Activated naive CD8-positive, alpha-beta T cell (primary cell): ENCODE measurements at regions not wholly inside any gene's neighbourhood (a gene's known extent, or its start where the extent isn't known, plus 50 kb on each side); places are given as distances from the start of the nearest gene placed in this dataset.
"Not testable (repeated sequence)": the region's sequence is repeated elsewhere in the genome, so short reads cannot be mapped to it uniquely, and the experiment has no call there.

Experiments
- H3K27ac Mint-ChIP-seq: one replicate; pipeline ENCODE4 v1.8.0; 2021; ENCODE audit warnings: mixed read lengths
- H3K27me3 Mint-ChIP-seq: one replicate; pipeline ENCODE4 v1.8.0; 2021; ENCODE audit warnings: mixed read lengths
- H3K36me3 Mint-ChIP-seq: one replicate; pipeline ENCODE4 v1.8.0; 2021; ENCODE audit warnings: mixed read lengths
- H3K4me1 Mint-ChIP-seq: one replicate; pipeline ENCODE4 v1.8.0; 2021; ENCODE audit warnings: low read depth, mixed read lengths
- H3K4me3 Mint-ChIP-seq: one replicate; pipeline ENCODE4 v1.8.0; 2021; ENCODE audit warnings: mild to moderate bottlenecking, mixed read lengths
- H3K9me3 Mint-ChIP-seq: one replicate; pipeline ENCODE4 v1.8.0; 2021; ENCODE audit warnings: low read depth, mixed read lengths

- no peaks in the 10 kb centered on the region for H3K27me3 Mint-ChIP-seq
- no peak overlapping the region for H3K4me3 Mint-ChIP-seq
- H3K36me3 Mint-ChIP-seq = peaks cover under 1% of the 10 kb centered on the region
- no peak overlapping the region for H3K27ac Mint-ChIP-seq
- H3K4me1 Mint-ChIP-seq = peaks cover 17% of the 10 kb centered on the region
- H3K9me3 Mint-ChIP-seq = peaks cover under 1% of the 10 kb centered on the region
Measured at GRCh38 chr12:91663744-91664143, 481.1 kb upstream of the DCN start.

DNA sequence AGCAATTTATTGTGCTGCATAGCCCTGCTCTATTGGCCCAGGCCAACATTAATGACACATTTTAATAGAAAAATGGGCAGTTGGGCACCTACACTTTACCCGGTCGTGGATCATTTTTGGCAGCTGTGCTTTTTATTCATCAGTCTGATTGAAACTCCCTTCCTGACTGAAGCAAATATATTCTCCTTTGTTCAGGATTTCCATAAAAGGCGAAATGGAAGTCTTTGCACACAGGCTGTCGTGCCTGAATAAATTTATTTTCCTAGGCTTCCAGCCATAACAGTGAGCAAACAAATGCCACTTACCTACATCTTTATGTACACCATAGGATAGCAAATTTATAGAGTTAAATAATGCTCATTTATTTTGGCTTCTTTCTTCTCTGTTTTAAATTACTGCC, 480.7 kb upstream of the DCN start:
- no peaks in the 10 kb centered on the region for H3K9me3 Mint-ChIP-seq
- no peaks in the 10 kb centered on the region for H3K36me3 Mint-ChIP-seq
- peaks cover 15% of the 10 kb centered on the region for H3K4me1 Mint-ChIP-seq
- H3K27ac Mint-ChIP-seq = no peak overlapping the region
- H3K4me3 Mint-ChIP-seq = no peak overlapping the region
- no peaks in the 10 kb centered on the region for H3K27me3 Mint-ChIP-seq

DNA sequence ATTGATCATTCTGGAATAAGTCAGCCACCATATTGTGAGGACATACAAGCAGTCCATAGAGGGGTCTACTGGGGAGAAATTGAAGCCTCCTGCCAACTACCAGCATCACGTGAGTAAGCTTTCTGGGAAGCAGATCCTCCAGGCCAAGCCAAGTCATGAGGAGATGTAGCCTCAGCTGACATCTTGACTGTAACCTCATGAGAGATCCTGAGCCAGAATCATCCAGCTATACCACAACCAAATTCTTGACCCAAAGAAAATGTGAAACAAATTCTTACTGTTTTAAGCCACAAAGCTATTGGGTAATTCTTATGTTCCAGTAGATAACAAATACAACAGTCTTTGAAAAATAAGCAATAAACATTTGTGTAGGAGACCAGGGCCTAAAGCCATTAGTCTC, 479.4 kb upstream of the DCN start:
- no peaks in the 10 kb centered on the region for H3K9me3 Mint-ChIP-seq
- H3K4me1 Mint-ChIP-seq = peaks cover 16% of the 10 kb centered on the region
- H3K27ac Mint-ChIP-seq = no peak overlapping the region
- no peak overlapping the region for H3K4me3 Mint-ChIP-seq
- no peaks in the 10 kb centered on the region for H3K27me3 Mint-ChIP-seq
- H3K36me3 Mint-ChIP-seq = no peaks in the 10 kb centered on the region

- Mint-ChIP-seq H3K36me3 (no peaks in the 10 kb centered on the region), H3K9me3 (no peaks in the 10 kb centered on the region), H3K27ac (no peak overlapping the region), H3K27me3 (no peaks in the 10 kb centered on the region), H3K4me1 (peaks cover 17% of the 10 kb centered on the region), H3K4me3 (no peak overlapping the region)
Measured at GRCh38 chr12:91657032-91657431, 474.4 kb upstream of the DCN start.

DNA sequence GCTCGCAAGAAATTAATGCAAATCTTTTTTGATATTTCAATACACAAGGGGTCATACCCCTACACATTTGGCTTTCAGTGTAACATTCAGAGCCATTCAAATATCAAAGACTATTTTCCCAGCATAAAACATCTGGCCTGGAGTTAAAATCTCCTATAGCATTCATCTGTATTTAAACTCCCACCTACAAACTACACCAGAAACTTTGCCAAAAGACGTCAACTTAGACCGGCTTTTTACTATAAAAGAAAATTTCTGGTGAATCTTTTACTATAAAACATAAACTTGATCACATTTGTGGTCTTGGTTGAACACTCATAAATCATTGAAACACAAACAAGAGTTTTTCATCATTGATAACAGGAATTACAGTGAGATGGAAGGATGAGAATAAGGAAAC, 473.3 kb upstream of the DCN start:
- Mint-ChIP-seq H3K9me3 (no peaks in the 10 kb centered on the region), H3K36me3 (no peaks in the 10 kb centered on the region), H3K4me1 (peaks cover 15% of the 10 kb centered on the region), H3K4me3 (no peak overlapping the region), H3K27ac (no peak overlapping the region), H3K27me3 (no peaks in the 10 kb centered on the region)

- Mint-ChIP-seq H3K9me3 (no peaks in the 10 kb centered on the region), H3K4me3 (no peak overlapping the region), H3K27me3 (no peaks in the 10 kb centered on the region), H3K4me1 (peaks cover 14% of the 10 kb centered on the region), H3K27ac (no peak overlapping the region), H3K36me3 (peaks cover 3% of the 10 kb centered on the region)
Measured at GRCh38 chr12:91654087-91654486, 471.5 kb upstream of the DCN start.

- Mint-ChIP-seq H3K27ac (no peak overlapping the region), H3K4me3 (no peak overlapping the region), H3K36me3 (peaks cover 8% of the 10 kb centered on the region), H3K4me1 (no peaks in the 10 kb centered on the region), H3K27me3 (no peaks in the 10 kb centered on the region), H3K9me3 (no peaks in the 10 kb centered on the region)
Measured at GRCh38 chr12:91651728-91652127, 469.1 kb upstream of the DCN start.

GRCh38 chr12:91643763-91644162, 461.1 kb upstream of the DCN start:
- no peak overlapping the region for H3K27ac Mint-ChIP-seq
- no peaks in the 10 kb centered on the region for H3K4me1 Mint-ChIP-seq
- H3K27me3 Mint-ChIP-seq = no peaks in the 10 kb centered on the region
- H3K4me3 Mint-ChIP-seq = no peak overlapping the region
- peaks cover 5% of the 10 kb centered on the region for H3K36me3 Mint-ChIP-seq
- no peaks in the 10 kb centered on the region for H3K9me3 Mint-ChIP-seq

DNA sequence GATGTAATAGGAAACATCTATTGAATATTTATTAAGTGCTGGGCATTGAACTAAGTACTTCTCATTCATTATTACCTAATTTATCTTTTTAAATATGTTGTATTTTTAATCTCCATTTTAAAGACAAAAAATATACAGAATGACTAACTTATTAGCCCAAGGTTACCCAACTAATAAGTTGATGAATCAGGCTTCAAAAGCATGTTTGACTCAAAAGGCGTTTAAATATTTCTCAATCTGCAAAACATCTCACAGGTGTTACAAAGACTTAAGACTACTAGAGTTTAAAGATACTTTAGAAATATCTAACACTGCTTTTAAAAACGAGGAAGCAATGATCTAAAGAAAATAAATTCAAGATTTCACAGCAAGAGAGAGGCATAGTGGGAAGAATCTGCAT, 457.4 kb upstream of the DCN start:
- H3K9me3 Mint-ChIP-seq = no peaks in the 10 kb centered on the region
- H3K27ac Mint-ChIP-seq = no peak overlapping the region
- H3K4me1 Mint-ChIP-seq = no peaks in the 10 kb centered on the region
- no peaks in the 10 kb centered on the region for H3K27me3 Mint-ChIP-seq
- no peaks in the 10 kb centered on the region for H3K36me3 Mint-ChIP-seq
- no peak overlapping the region for H3K4me3 Mint-ChIP-seq

GRCh38 chr12:91639327-91639726, 456.7 kb upstream of the DCN start:
- Mint-ChIP-seq H3K4me1 (no peaks in the 10 kb centered on the region), H3K36me3 (no peaks in the 10 kb centered on the region), H3K27ac (no peak overlapping the region), H3K27me3 (no peaks in the 10 kb centered on the region), H3K9me3 (no peaks in the 10 kb centered on the region), H3K4me3 (no peak overlapping the region)

GRCh38 chr12:91637789-91638624, 455.4 kb upstream of the DCN start:
- Mint-ChIP-seq H3K36me3 (no peaks in the 10 kb centered on the region), H3K27ac (no peak overlapping the region), H3K27me3 (no peaks in the 10 kb centered on the region), H3K4me1 (no peaks in the 10 kb centered on the region), H3K9me3 (no peaks in the 10 kb centered on the region), H3K4me3 (no peak overlapping the region)

GRCh38 chr12:91636721-91637120, 454.1 kb upstream of the DCN start:
- Mint-ChIP-seq H3K27ac (no peak overlapping the region), H3K4me3 (no peak overlapping the region), H3K36me3 (no peaks in the 10 kb centered on the region), H3K9me3 (no peaks in the 10 kb centered on the region), H3K4me1 (no peaks in the 10 kb centered on the region), H3K27me3 (no peaks in the 10 kb centered on the region)

DNA sequence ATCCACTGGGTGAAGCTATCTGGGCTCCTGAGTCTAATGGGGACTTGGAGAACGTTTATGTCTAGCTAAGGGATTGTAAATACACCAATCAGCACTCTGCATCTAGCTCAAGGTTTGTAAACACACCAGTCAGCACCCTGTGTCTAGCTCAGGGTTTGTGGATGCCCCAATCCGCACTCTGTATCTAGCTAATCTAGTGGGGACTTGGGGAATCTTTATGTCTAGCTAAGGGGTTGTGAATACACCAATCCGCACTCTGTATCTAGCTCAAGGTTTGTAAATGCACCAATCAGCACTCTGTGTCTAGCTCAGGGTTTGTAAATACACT, 451.7 kb upstream of the DCN start:
- H3K36me3 Mint-ChIP-seq, H3K27me3 Mint-ChIP-seq, H3K27ac Mint-ChIP-seq, H3K9me3 Mint-ChIP-seq, H3K4me1 Mint-ChIP-seq: not testable (repeated sequence)
- peak overlapping the region; percentile 38 for H3K4me3 Mint-ChIP-seq

DNA sequence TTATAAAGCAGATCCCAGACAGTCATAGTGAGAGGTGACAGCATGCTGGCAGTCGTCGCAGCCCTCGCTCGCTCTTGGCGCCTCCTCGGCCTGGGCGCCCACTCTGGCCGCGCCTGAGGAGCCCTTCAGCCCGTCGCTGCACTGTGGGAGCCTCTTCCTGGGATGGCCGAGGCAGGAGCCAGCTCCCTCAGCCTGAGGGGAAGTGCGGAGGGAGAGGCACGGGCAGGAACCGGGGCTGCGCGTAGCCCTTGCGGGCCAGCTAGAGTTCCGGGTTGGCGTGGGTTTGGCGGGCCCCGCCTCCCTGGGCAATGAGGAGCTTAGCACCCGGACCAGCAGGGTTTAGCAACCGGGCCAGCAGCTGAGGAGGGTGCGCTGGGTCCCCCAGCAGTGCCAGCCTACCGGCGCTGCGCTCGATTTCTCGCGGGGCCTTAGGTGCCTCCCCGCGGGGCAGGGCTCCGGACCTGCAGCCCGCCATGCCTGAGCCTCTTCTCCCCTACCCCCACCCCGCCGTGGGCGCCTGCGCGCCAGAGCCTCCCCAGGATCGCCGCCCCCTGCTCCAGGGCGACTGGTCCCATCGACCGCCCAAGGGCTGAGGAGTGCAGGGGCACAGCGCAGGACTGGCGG, 451.2 kb upstream of the DCN start:
- Mint-ChIP-seq H3K27ac (no peak overlapping the region), H3K9me3 (no peaks in the 10 kb centered on the region), H3K36me3 (no peaks in the 10 kb centered on the region), H3K27me3 (no peaks in the 10 kb centered on the region), H3K4me3 (no peak overlapping the region), H3K4me1 (no peaks in the 10 kb centered on the region)

GRCh38 chr12:91633206-91633605, 450.6 kb upstream of the DCN start:
- Mint-ChIP-seq H3K27ac (no peak overlapping the region), H3K4me1 (no peaks in the 10 kb centered on the region), H3K4me3 (no peak overlapping the region), H3K36me3 (no peaks in the 10 kb centered on the region), H3K9me3 (no peaks in the 10 kb centered on the region), H3K27me3 (no peaks in the 10 kb centered on the region)
